Muscle of arm (tissue), 1 donor: ENCODE measurements at regions not wholly inside any gene's neighbourhood (a gene's known extent, or its start where the extent isn't known, plus 50 kb on each side); places are given as distances from the start of the nearest gene placed in this dataset.
"Not testable (repeated sequence)": the region's sequence is repeated elsewhere in the genome, so short reads cannot be mapped to it uniquely, and the experiment has no call there.

ENCODE experiments used
- DNase-seq: peaks from one replicate; pipeline ENCODE4 v3.0.0-alpha.2; 2013

DNA sequence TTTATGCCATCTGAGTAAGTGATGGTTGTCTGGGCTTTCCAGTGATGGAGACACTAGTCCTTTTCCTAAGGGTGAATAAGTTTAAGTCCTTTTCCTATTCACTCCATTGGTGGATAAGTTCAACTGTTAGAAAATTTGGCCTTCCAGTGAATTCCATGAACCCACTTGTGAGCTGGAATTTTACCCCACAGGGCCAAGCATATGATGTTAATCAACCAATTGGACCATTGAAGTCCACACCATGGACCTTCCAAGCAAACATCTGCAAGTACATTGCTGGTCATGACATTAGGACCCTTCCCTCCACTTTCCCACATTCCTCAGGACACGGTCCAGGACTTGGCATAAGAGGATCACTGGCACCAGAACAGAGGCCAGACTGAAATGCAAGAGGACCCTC, 381.4 kb downstream of the RPS24 start:
- DNase-seq = no peak

DNA sequence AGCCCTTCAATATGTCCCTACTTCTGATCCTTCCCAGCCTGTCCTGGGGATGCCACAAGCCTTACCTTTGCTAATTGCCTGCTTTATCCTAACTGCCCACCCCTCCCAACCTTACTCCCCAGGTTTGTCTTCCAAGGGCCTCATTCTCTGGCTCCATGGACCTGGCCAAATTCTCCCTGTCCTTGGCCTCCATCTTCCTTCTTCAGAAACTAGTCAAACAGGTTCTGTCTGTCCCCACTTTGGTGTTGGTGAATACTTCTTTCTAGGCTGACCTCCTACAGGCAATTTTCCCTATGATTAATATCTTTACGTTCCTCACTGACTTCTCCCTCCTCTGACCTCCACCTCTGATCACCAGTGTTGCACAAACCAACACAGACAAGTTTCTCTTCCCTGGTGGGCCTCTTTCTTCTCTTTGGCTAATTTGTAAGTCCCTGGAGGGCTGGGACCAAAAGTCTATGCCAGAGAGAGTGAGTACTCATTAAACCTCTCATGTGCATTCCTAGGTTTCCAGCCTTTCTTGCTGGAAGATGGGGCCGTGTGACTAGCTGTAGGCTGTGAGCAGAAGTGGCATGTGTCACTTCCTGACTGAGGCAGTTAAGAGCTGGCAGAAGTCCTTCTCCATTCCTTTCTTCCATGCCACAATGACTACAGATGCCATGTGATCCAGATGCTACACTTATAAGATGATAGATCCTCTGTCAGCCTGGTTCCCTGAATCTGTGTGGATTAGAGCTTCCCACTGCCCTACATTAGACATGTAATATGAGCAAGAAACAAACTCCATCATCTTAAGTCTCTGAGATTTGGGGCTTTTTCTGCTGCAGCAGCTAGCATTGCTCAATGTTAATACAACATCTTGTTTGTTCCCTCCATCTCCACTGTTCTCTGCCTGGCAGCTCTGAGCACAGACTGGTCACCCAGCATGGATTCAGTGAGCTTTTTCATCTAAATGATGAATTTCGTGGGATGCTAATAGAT, 382.7 kb downstream of the RPS24 start:
- no peak for DNase-seq

DNA sequence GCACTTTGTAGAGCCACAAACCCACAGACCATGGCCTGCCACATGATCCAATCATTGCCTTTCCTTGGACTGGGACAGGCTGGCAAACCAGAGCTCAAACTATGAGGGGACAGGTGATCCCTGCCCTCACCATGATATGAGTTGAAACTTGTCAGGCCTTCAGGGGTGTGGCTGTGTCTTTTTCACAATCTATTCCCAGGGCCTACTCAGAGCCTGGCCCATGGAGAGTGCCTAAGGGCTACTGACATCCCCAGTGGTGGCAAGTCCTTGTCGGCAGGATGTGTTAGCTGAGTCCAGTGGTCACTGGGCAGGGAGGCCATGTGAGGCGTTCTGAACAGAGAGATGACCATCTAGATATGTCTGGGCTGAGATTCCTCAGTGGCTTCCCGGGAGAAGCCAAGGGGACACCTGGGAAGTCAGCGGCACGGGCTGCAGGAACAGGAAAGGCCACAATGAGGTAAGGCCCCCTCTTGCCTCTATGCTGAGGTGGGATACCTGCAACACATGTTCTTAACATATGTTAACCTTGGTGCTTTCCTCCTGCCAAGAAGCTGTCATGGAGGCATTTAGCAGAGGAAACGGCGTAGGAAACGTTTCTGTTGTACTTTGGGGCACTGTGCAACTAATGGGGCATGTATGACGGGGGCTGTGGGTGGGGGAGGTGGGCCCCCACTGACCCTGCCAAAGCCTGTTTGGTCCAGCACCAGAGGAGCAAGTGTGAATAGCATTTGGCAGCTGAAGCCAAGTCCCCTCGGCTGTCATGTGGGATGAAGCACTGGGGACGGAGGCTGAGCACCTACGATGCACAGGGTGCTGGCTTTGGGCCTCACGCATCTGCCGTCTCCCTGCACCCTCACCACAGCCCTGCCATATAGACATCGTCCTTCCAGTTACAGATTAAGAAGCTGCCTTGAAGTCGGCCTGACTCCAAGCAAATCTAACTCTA, 384.0 kb downstream of the RPS24 start:
- DNase-seq = no peak

DNA sequence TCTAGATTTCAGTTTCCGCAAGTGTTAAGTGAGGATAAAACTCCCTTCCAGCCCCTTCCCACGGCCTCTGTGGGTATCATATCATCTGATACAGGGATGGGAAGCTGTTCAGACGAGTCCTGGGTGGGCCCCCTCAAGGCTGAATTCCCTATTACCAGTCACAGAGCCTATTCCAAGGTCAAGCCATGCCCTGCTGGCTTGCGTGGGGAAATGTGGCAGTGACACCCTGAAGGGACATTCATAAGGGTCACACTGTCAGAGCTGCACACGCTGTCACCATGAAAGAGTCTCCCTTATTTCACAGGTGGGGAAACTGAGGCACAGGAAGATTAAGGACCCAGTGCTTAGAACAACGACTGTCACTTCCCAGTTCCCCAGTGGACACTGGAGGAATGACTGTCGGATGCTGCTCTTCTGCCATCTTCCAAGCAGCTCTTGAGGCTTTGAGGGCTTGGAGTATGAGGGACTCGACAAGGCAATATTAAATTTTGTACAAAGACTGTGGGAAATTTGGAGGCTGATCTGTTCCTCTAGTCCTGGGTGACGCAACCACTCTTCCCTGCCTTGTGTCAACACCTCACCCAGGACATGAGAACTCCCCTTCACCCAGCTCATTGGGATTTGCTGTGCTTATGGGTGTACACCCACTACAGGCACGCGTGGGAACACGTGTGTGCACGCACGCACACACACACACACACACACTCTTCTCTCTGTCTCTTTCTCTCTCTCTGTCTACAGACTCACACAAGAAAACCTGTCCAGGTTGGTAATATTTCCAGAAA, 386.0 kb downstream of the RPS24 start:
- no peak for DNase-seq

DNA sequence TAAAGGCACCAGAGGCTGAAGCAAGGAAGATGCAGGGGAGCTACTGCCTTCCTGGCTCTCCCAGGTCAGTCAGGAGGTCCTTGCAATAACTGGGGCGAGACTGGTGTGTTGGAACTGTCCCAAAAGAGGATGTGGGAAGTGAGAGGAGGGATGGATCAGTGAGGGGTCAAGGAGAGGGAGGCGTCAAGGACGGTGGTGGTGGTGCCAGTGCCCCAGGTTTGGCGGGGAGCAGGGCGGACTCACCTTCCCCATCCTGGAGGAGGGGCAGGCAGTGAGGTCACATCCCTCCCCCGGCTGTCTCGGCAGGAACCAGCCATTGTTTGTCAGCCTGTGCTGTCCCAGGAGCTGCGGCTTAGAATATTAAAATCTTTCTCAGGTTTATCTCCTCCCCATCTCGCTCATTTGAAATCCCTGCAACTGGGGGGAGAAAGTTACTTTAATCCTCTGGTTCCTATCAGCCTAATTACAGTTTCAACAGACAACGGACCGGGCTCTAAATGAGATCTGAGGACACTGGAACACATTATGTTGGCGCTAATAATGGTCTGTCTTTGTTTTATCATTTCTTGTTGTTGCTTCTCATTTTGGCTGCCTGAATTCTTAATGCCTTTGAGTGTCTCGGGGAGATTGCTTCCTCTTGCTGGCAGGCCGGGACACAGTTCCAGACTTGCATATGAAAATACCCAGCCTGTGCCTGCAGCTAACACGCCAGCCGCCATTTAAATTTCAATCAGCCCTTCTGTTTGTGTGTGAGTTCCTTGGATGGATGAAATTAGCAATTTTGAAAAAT, 387.5 kb downstream of the RPS24 start:
- no peak for DNase-seq

DNA sequence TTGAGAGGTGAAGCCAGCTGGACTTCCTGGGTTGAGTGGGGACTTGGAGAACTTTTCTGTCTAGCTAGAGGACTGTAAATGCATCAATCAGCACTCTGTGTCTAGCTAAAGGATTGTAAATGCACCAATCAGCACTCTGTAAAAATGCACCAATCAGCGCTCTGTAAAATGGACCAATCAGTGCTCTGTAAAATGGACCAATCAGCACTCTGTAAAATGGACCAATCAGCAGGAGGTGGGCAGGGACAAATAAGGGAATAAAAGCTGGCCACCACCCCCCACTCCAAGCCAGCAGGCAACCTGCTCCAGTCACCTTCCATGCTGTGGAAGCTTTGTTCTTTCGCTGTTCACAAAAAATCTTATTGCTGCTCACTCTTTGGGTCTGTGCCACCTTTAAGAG, 390.4 kb downstream of the RPS24 start:
- DNase-seq = not testable (repeated sequence)

DNA sequence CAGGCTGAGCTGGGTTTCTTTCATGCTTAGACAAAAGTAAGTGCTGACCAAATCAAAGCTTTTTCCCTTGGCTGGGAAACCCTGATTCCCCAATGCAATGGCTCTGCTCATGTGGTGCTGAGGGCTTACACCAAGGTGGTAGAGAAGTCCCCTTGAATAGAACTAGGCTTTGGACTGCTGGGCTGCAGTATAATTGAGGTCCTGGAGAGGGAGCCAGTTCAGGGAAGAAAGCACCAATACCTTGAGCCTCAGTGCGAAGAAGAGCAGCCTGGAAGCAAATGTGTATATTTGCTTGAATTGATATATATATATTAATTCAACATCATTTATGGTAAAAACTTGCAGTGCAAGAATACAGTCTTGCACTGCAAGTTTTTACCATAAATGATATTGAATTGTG, 391.1 kb downstream of the RPS24 start:
- DNase-seq = no peak

DNA sequence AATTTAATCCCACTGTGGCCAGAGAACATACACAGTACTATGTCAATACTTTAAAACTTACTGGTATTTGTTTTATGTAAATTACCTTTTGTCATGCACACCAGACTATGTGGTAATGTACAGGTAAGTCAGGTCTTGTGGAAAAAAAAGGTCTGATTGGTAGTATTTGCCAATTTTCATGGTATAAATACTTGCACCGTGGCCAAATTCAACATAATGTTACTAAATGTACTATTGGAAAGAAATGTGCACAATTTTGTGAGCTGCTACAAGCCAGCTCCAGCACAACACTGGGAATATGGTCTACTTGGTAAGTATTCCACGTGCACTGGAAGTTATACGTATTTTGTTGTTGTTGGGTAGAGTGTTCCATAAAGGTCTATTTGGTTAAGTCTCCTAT, 392.5 kb downstream of the RPS24 start:
- DNase-seq = no peak

DNA sequence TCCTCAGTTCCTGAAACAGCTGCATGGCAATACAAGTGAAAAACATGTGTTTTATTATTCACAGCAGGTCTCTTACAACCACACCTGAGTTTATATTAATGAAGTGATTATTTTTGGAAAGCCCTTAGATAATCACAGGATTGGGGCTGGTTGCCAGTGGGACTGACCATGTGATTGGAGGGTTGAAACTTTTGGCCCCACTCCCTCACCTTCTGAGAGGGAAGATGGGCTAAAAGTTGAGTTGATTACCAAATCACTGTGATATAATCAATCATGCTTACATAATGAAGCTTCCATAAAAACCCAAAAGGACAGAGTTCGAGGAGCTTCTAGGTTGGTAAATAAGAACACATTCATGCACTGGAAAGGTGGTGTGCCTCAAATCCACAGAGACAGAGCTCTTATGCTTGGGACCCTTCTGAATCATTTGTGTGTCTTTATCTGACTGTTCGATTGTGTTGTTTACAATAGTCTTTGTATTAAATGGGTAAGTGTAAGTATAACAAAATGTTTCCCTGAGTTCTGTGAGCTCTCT, 393.9 kb downstream of the RPS24 start:
- DNase-seq = no peak

DNA sequence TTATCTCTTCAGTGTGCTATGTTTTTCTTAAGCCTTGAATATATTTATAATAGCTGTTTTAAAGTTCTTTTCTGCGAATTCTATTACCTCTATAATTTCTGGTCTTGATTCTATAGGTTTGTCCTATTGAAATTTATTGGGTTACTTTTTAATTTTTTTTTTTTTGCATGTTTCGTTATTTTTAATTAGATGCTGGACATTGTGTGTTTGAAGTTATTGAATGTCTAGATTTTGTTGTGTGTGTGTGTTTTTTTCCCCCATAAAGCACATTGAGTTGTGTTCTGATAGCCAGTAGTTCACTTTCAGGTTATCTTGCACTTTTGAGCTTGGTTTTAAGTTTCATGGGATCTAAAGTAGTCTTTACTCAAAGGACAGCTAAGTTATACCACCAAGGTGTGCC, 394.9 kb downstream of the RPS24 start:
- DNase-seq = no peak

DNA sequence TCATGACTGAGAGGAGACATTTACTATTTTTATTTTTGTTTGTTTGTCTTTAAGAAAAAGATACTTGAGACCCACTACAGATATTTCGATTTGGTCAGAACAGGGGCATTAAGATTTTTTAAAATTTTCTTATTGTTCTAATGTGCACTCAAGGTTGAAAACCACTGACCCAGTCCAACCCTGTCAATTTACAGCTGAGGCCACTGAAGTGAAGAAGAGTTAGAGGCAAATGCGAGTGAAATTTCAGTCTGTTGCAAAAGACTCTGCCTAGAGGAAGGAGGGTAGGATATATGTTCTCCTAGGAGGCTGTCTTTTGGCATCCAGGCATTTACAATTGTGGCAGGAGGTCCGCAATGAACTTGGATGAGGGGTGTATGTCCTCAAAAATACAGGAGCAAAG, 396.3 kb downstream of the RPS24 start:
- DNase-seq = no peak

DNA sequence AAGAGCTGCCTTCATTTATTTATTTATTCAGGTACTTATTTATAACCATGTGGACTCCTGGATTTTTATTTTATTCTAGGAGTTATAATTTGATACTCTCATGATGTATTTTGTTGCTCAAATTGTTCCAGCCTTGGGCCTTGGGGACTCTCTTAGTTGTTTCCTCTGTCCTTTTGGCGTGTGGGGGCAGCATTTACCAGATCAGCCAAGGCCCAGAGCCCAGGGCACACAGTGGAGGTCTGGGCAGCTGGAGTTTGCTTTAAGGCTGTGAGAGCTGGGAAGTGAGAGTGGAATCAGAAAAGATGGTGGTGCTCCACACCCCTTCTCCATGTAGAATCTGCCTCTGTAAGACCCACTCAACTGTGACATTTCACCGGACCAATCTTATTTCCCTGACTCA, 398.9 kb downstream of the RPS24 start:
- DNase-seq = no peak

DNA sequence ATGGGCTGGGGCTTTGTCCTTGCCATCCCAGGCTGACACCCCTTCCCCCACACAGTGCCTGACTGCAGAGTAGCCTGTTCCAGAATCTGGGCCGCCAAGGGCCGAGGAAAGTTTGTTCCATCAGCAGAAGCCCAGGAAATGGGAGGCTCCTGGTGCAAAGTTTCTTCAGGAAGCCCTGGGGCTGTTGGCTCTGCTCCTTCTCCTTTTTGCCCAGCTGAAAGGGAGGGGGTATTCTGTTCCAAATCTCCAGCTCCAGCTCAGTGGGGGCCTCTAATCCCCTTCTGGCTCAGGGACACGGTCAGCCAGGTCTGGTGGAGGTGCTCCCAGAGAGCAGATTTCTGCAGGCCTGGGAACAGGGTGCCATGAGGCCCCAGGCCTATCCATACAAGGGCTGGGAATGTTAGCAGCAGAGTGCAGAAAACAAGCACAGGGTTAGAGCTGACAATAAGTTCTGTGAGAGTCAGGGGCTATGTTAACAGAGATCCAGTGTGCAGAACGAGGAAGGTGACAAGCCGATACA, 399.5 kb downstream of the RPS24 start:
- no peak for DNase-seq

DNA sequence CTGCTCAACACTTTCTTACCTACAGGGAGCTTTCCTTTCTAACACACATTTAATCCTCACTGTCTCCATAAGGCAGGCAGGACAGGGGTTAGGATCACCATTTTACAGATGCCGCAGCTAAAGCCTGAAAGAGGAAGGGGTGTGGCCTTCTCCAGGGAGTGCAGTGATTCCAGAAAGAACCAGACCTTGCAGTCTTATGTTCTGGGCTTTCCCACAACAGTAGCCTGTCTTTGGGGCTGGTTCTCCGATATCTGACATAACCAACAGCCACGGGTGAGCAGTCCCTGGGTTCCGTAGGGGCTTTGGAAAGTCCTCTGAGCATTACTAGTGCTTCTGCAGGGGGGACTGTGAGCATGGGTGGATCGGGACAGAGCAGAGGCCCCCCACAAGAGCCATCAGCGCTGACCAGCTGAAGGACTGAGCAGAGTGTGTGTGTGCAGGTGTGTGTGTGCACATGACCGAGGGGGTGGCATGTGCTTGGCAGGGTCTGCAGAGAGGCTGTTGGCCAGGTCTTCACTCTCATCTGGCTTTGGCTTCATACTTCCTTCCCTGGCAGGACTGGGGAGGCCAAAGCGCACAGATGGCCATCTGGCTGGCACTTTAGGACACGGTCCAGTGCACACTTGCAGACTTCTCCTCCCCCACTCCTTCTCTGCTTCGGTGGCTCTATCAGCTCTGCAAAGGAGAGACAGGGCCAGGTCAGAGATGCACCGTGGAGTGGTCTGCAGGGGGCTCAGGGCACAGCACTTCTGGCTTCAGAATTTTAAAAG, 400.3 kb downstream of the RPS24 start:
- DNase-seq = no peak

DNA sequence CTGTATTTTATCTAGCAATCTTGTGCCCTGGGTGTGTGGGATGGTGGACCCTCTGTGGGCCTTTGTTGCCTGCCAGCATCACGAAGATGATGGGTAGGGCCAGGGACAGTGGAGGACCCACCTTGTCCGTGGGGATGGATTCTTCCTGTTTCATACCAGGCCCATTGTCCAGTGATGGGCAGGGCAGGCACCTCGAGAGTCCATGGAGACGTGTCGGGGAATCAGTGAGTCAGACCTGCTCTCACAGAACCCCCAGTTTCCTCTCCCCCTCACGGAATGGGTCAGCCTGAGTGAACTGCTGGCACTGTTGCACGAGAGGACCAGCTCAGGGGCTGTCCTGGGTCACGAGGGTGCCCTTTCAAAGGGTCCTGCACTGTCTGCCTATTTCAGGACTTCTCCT, 401.2 kb downstream of the RPS24 start:
- no peak for DNase-seq

DNA sequence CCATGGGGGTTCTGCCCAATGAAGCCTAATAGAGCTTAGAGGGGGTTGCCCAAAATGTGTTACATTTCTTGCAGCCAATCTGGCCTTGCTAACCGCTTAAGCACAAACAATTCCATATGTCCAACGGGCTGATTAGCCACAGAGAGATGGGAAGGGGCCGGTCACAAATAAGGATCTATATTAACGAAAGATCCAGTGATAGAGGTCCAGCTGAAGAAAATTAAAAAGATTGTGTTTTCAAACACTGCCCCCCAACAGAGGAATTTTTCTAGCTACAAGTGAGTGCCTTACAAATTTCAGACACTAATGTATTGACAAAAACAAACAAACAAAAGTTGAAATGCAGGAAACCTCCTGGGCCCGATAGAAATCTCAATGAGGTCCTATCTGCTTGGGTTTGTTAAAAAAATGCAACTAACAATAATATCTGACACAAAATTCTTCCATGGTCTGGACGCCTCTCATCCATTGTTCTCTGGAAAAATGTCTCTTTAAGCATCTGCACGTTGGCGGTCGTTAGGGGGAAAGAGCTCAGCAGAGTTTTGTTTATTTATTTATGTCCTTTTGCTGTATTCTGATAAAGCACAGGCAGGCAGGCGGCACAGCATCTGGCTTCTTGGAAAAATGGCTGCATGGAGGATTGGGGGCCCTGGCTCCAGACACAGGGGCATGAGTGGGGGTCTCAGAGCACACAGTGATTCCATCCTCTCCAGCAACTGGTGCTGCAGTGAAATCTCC, 402.0 kb downstream of the RPS24 start:
- DNase-seq = no peak

DNA sequence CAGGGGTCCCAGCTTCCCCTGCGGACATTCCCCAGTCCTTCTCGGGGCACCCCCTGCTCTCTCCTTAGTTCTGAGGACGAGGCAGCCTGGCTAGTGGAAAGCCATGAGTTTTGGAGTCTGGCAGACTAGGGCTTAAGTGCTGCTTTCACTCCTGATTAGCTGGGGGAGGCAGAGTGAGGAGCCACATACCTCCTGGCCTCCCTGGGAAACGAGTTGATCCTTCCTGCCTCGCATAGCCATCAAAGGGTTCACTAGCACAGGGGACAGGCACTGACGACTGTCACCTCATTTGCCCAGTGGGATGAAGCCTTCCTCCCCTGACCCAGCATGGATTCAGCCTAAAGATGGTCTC, 402.5 kb downstream of the RPS24 start:
- no peak for DNase-seq

DNA sequence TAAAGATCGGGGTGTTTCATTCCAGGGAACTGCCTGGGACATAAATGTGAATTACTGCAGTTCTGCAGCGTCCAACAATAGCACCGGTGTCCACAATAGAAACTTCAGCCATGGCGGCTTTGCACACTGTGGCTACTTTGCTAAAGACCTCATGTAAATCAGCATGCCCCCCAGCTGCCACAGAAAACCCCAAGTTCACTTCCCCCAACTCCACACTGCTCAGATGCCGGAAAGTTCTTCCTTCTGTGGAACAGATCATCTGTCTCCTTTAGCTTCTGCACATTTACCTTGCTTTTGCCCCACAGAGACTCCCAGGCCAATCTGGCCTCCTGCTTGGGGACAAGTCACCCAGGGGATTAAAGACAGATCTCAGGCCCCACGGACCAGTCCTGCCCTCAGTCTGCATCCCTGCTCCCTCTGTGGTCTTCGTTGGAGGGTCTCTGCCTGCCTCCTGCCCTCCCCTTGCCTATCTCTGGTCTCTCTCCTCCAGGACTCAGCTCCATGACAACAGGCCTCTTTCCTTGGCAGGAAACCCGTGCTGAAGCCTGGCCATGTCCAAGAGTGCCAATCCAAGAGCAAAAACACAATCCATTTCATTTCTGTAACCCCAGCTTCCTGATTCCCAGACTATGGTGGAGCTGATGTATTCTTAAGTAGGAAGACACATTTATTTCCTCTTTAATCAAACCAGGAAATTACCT, 403.2 kb downstream of the RPS24 start:
- no peak for DNase-seq

DNA sequence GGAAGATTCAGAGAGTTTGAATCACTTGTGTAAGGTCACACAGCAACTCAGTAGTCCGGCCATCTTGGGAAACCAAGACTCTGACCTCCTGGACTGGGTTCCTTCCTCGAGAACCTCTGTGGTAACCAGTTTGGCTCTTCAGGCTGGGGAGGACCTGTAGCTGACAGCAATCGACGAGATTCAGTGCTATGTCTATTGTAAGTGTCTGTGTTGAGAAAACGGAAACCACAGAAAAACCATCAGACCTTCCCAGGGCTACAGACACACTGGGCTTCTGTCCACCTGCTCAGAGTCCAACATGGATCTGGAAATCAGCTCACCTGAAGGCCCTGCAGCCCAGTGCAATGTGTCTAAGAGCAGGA, 403.7 kb downstream of the RPS24 start:
- DNase-seq = no peak
